Skeletal muscle cell (primary cell): ENCODE measurements at regions not wholly inside any gene's neighbourhood (a gene's known extent, or its start where the extent isn't known, plus 50 kb on each side); places are given as distances from the start of the nearest gene placed in this dataset.
"Not testable (repeated sequence)": the region's sequence is repeated elsewhere in the genome, so short reads cannot be mapped to it uniquely, and the experiment has no call there.

Experiments used
- DNase-seq: peaks from one replicate; pipeline ENCODE4 v3.0.0-alpha.2; 2010; ENCODE audit warnings: low read depth
- H3K4me3 ChIP-seq: 2 replicates; pipeline ENCODE4 v1.5.1; 2011; ENCODE audit warnings: low read depth, mild to moderate bottlenecking, control low read depth, low read length, moderate library complexity

DNA sequence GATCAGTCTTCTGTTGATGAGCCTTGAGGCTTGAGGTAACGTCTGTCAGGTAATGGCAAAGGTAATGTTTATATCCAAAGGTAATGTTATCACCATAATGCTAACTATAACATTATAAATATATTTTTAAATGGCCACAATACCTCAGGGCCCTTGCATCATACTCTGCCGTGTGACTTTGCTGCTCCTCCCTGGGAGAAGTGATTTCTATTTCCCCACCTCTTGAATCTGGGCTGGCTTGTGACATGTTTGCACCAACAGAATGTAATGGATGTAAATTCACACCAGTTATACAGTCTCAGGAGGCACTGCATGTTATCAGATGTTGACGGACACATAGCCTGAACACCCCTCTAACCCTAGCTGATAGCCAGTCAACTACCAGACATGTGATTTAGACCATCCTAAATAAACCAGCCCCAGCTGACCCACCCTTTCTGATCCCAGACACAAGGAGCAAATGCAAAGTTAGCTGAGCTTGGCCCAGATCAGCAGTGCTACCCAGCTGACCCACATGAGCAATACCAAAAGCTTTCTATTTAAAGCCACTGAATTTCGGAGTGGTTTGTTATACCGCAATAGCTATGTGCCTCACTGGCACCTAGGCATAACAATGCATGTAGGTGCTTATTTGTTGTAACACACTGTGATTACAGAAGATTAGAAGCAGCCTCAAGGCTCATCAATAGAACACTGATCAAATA, 93.8 kb upstream of the SIRPA start:
- H3K4me3 ChIP-seq, result no peak overlapping the region

DNA sequence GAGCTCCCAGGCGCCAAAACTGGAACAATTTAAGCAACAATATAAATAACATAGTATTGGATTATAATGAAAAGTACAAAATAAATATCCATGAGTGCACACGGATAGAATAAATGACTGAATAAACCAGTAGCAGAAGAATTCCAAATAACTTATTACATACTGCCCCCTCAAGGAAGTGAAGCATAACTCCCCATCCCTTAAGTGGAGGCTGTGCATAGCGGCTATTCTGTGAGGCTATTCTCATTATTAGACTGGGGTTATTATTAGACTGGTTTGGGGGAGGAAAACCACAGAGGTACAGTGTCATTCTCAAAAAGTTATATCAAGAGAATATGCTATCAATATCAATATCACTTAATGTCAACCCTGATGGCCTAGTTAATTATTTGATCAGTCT, 94.4 kb upstream of the SIRPA start:
- no peak overlapping the region for H3K4me3 ChIP-seq
- no peak for DNase-seq

More for the DNA sequence above, 93.8 kb upstream of the SIRPA start:
- DNase-seq, result no peak

DNA sequence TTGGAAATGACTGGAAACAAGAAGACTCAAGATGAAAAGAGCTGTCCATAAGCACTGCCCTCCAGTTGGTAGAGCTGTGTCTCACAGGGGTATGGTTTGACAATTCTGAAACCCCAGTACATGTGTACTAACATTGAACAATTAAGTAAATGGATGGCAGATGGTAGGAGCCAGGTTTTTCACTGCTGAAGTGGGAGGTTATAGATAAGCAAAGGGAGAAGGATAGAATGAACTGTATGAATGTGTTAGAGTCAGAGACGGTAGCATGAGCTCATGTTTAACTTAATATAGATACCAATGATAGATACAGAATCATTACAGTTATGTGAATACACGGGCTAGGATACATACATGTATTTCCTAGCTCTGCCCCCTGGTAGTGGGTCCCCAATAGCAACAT, 95.0 kb upstream of the SIRPA start:
- DNase-seq, result no peak
- H3K4me3 ChIP-seq, result no peak overlapping the region

DNA sequence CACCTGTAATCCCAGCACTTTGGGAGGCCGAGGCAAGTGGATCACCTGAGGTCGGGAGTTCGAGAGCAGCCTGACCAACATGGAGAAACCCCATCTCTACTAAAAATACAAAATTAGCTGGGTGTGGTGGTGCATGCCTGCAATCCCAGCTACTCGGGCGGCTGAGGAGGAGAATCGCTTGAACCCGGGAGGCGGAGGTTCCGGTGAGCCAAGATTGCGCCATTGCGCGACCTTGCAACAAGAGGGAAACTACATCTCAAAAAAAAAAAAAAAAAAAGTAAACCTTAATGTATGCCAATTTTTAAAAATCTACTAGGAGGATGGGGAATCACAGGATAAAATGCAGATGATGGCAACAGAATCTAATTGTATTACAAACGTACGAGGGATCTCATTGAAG, 95.5 kb upstream of the SIRPA start:
- DNase-seq, H3K4me3 ChIP-seq: not testable (repeated sequence)

DNA sequence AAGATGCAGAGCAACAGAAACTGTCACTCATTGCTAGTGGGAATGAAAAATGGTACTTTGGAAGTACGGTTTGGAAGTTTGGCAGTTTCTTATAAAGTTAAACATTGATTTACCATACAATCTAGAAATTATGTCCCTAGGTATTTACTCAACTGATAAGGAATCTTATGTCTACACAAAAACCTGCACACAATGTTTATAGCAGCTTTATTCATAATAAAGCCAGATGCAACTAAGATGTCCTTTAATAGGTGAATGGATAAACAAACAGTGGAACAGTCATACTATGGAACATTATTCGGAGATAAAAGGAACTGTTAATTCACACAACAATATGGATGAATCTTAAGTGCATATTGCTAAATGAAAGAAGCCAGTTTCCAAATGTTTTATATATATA, 96.2 kb upstream of the SIRPA start:
- no peak overlapping the region for H3K4me3 ChIP-seq
- DNase-seq, result no peak

- H3K4me3 ChIP-seq, result no peak overlapping the region
- DNase-seq, result no peak
These were observed 101.4 kb upstream of the SIRPA start for GRCh38 chr20:1793821-1794220.

DNA sequence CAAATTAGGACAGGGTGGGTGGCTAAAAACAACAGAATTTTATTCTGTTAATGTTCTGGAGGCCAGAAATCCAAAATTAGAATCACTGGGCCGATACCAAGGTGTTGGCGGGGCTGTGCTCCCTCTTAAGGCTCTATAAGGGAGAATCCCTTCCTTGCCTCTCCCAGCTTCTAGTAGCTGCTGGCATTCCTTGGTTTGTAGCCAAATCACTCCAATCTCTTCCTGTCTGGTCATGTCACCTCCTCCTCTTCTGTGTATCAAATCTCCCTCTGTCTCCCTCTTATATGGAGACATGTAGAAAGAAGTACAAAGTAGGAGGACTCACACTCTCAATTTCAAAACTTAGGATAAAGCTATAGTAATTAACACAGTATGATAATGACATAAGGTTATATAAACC, 102.9 kb upstream of the SIRPA start:
- H3K4me3 ChIP-seq, result no peak overlapping the region
- no peak for DNase-seq

DNA sequence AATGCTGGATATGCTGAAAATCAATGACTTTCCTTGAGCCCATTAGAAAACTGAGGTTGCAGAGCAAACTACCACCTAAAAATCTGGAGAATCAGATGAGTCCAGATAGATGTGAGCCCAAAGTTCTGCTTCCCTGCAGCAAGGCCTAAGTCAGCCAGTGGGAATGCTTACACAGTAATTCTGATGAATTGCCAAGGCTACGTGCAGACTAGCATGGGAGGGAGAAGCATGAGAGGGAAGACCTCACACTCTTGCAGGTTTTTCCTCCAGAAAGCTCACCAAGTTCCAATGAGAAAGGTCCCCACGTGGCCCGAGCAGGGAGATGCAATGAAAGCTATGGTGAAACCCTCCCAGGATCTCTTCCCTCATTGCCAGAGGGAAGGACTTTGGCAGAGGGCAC, 104.8 kb upstream of the SIRPA start:
- no peak for DNase-seq

GRCh38 chr20:1788044-1788443, 107.2 kb upstream of the SIRPA start:
- no peak for DNase-seq
- H3K4me3 ChIP-seq, result no peak overlapping the region

More for the DNA sequence above, 104.8 kb upstream of the SIRPA start:
- H3K4me3 ChIP-seq, result no peak overlapping the region

DNA sequence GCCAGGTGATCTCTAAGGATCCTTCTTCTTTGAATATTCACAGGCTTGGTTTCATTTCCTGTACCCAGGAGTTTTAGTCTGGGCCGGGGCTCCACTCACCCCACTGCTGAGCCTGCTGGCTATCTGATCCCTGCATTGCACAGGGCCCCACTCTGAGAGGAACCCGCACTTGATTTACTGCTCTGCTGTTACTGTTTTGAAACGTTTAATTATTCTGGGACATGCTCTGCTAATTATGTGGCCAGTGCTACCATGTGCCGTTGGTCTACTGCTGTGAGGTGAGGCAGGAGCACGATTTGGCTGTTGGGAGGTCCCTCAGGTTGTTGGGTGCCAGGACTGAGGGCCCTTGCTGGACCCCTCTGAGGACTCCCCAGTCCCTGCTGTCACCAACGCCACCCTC, 108.7 kb upstream of the SIRPA start:
- no peak for DNase-seq
- H3K4me3 ChIP-seq, result no peak overlapping the region

DNA sequence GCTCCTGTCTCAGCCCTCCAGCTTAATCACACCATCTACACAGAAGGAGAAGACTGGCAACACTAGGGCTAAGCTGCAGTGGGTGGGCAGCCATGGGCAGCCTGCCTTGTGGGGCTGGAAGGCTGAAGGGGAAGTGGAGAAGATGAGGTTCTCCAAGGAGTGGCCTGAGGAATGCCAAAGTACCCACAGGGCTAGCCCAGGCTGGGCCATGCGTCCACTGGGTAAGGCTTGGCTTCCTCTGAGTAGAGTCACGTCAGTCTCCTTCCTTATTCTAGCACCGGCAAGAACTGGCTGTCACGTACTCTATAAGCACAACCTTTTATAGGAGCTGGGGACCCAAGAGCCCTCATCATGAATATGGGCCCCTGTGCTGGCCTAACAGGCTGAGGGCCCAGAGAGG, 110.6 kb upstream of the SIRPA start:
- DNase-seq, result no peak
- no peak overlapping the region for H3K4me3 ChIP-seq

DNA sequence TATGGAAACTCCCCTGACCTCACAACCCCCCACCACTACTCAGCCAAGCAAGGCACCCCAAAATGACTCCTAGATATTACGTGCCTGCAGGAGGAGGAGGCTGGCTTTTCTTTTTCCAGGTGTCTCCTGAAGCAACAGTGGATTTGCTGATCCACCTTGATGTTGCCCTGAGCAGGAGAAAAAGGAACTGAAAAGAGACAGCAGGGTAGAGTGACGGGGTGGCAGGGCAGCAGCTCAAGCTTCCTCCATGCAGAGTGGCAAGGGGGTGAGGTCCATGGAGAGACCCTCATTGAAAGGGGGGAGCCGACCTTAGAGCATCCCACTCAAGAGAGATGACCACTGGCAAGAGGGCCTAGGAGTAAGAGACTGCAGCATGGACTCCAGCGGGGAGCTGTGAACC, 112.0 kb upstream of the SIRPA start:
- no peak for DNase-seq
- H3K4me3 ChIP-seq, result no peak overlapping the region

DNA sequence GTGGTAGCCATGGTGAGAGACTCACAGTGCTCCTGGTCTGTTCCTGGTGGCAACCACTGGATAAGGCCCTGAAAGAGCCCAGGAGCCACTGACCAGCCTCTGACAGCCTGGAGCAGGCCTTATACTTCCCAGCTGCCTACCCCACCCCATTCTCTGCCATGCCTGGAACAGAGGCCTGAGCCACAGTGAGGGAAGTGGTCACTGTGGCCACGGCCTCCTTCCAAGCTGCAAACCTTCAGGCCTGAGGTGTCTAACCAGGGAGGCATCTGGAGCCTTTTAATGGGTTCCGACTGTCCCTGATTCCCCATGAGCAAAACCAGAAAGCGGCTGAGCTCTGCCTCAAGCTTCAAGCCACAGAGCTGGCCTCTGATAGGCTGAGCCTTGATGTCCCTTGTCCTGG, 113.0 kb upstream of the SIRPA start:
- no peak overlapping the region for H3K4me3 ChIP-seq
- DNase-seq, result no peak

DNA sequence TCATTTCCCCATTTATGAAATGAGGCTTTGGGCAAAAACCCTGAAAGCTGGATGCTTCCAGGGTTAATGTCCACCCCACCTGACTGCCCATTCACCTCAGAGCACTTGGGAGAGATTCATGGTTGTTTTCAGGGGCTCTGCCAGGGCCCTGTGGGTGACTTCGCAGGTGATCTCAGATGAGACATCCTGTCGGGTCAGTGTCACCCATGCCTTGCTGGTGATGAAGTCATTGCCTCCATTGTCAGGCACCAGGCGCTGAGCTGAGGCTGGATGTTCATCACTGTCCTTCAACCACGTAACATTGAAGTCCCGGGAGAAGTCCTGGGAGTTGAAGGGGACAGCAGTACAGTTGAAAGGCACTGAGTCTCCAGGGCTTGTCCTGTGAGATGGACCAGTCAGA, 115.6 kb upstream of the SIRPA start:
- no peak for DNase-seq
- H3K4me3 ChIP-seq, result no peak overlapping the region

DNA sequence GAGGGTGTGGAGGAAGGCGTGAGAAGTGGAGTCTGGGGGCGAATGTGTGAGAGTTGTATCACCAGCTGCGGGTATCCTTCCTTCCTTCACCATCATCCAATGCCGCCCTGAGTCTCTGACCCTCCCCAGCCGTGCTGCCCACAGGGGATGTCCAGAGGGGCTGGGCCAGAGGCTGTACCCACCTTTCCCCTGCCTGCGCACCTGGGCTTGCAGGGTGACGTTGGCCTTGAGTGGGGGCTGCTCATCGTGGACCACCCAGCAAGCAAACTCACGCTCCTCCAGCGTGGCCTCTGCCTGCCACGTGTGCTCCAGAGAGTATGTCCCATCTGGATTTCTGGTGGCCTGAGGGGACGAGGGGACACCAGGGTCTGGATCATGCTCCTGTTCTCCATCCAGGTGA, 116.9 kb upstream of the SIRPA start:
- H3K4me3 ChIP-seq, result no peak overlapping the region
- DNase-seq, result no peak

DNA sequence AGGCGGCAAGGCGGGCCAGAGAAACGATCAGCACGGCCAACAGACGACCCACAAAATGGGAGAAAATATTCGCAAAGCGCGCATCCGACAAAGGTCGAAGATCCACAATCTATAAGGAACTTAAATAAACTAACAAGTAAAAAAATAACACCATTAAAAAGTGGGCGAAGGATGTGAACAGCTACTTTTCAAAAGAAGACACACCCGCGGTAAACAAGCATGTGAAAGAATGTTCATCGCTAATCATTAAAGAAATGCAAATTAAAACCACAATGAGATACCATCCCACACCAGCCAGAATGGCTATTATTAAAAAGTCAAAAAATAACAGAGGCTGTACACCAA, 117.8 kb upstream of the SIRPA start:
- DNase-seq, result no peak
- H3K4me3 ChIP-seq, result no peak overlapping the region

DNA sequence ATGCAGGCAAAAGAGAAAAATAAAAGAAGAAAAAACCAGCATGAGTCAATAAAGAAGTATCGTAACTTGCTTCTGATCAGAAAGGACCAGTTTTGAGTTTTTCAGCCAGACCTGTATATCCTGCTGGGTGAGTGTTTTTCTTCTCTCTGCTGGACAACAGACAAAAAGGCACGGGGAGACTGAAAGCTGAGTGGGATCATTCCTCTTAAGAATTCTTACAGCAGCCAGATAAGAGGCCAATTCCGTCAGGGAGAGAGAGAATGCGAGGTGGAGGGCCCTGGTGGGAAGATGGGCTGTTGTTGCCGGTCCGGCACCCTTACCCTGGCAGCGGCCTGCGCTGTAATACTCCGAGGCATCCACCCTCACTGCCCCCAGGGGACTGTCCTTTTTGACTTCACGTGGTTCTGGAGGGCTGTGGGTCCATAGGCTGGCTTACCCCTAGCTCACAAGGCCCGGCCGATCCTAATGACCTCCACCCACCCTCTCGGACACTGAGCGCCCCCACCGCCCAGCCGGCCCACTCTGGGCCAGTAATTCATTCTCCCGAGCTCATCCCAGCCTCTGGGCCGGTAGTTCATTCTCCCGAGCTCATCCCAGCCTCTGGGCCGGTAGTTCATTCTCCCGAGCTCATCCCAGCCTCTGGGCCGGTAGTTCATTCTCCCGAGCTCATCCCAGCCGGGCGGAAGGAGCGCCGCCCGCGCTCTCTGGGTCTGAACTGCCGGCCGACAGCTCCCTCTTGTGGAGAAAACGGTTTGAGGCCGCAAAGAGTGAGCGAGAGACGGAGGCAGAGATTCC, 118.3 kb upstream of the SIRPA start:
- H3K4me3 ChIP-seq, result peak overlapping the region; percentile 61
- peak; percentile 71 for DNase-seq

GRCh38 chr20:1775117-1775516, 117.5 kb upstream of the SIRPG start:
- DNase-seq, result no peak
- no peak overlapping the region for H3K4me3 ChIP-seq

DNA sequence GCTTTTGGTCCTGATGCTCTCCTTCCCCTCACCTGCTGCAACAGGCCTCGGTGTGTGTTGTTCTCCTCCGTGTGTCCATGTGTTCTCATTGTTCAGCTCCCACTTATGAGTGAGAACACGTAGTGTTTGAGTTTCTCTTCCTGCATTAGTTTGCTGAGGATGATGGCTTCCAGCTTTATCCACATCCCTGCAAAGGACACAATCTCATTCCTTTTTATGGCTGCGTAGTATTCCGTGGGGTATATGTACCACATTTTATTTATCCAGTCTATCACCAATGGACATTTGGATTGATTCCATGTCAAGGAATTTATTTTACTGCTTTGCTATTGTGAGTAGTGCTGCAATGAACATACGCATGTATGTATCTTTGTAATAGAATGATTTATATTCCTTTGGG, 116.9 kb upstream of the SIRPG start:
- no peak overlapping the region for H3K4me3 ChIP-seq
- DNase-seq, result no peak

- no peak for DNase-seq
These were observed 116.2 kb upstream of the SIRPG start for GRCh38 chr20:1773816-1774215.

DNA sequence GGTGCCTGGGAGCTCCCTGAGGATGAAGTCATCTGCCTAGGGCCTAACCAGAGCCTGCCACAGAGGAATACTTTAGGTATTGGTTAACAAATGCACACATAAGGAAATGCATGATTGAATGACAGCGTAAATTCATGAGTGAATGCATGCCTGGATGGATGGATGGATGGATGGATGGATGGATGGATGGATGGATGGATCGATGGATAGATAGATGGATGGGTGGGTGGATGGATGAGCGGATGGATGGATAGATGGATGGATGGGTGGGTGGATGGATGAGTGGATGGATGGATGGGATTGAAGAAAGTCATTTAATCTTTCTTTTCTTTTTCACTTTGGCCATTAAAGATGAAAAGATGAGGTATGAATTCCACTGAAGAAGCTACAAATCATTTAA, 111.9 kb upstream of the SIRPG start:
- no peak for DNase-seq
- H3K4me3 ChIP-seq, result no peak overlapping the region

More at GRCh38 chr20:1773816-1774215, 116.2 kb upstream of the SIRPG start:
- no peak overlapping the region for H3K4me3 ChIP-seq
